ENCODE measurements at regions not wholly inside any gene's neighbourhood (a gene's known extent, or its start where the extent isn't known, plus 50 kb on each side); places are given as distances from the start of the nearest gene placed in this dataset.
"Not testable (repeated sequence)": the region's sequence is repeated elsewhere in the genome, so short reads cannot be mapped to it uniquely, and the experiment has no call there.

DNA sequence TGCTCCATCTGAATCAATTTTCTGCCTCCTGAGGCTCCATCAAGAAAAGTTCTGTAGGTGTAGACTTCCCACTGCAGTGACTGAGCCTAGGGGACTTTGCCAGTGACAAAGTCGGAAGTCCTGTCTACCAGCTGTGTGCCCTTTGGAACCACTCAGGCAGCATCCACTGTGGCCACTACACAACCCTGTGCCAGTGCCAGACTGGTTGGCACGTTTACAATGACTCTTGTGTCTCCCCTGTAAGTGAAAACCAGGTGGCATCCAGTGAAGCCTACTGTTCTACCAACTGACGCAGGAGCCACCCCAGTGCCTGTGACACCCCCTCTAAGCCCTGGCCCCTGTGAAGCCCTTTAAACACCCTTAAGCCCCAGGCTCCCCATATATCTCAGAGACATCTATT is 132.1 kb upstream of the SERPINE2 start:
- H3K27ac Mint-ChIP-seq (ENCODE audit: unreplicated experiment): no peak overlapping the region
- H3K36me3 Mint-ChIP-seq (ENCODE audit: low read depth): no peaks in the 10 kb centered on the region
- DNase-seq (ENCODE audit: low spot score): no peak
- no peaks in the 10 kb centered on the region for H3K27me3 Mint-ChIP-seq (ENCODE audit: low read depth)
- no peak for TF ChIP-seq CTCF (IDR thresholded peaks at IDR 0.05)
- H3K4me1 Mint-ChIP-seq (ENCODE audit: low read depth): peaks cover 6% of the 10 kb centered on the region
- no peak overlapping the region for H3K4me3 Mint-ChIP-seq (ENCODE audit: unreplicated experiment)
- H3K9me3 Mint-ChIP-seq (ENCODE audit: low read depth): no peaks in the 10 kb centered on the region

GRCh38 chr2:224169847-224170246 is 130.8 kb upstream of the SERPINE2 start:
- no peak overlapping the region for H3K27ac Mint-ChIP-seq (ENCODE audit: unreplicated experiment)
- no peak for DNase-seq (ENCODE audit: low spot score)
- H3K4me1 Mint-ChIP-seq (ENCODE audit: low read depth): peaks cover 19% of the 10 kb centered on the region
- no peaks in the 10 kb centered on the region for H3K36me3 Mint-ChIP-seq (ENCODE audit: low read depth)
- no peak overlapping the region for H3K4me3 Mint-ChIP-seq (ENCODE audit: unreplicated experiment)
- TF ChIP-seq CTCF (IDR thresholded peaks at IDR 0.05): no peak
- no peaks in the 10 kb centered on the region for H3K27me3 Mint-ChIP-seq (ENCODE audit: low read depth)
- H3K9me3 Mint-ChIP-seq (ENCODE audit: low read depth): no peaks in the 10 kb centered on the region

DNA sequence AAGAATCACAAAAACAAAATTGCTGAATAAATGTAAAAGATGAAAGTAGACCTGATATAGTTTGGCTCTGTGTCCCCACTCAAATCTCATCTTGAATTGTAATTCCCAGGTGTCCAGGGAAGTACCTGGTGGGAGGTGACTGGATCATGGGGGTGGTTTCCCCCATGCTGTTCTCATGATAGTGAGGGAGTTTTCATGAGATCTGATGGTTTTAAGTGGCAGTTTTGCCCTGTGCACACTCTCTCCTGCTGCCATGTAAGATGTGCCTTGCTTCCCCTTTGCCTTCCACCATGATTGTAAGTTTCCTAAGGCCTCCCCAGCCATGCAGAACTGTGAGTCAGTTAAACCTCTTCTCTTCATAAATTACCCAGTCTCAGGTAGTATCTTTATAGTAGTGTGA is 128.7 kb upstream of the SERPINE2 start:
- not testable (repeated sequence) for H3K36me3 Mint-ChIP-seq (ENCODE audit: low read depth); H3K4me3 Mint-ChIP-seq (ENCODE audit: unreplicated experiment); H3K27ac Mint-ChIP-seq (ENCODE audit: unreplicated experiment); H3K9me3 Mint-ChIP-seq (ENCODE audit: low read depth); H3K27me3 Mint-ChIP-seq (ENCODE audit: low read depth); DNase-seq (ENCODE audit: low spot score)
- H3K4me1 Mint-ChIP-seq (ENCODE audit: low read depth): peaks cover 33% of the 10 kb centered on the region

GRCh38 chr2:224166654-224167053 is 127.6 kb upstream of the SERPINE2 start:
- TF ChIP-seq CTCF (IDR thresholded peaks at IDR 0.05): no peak
- peaks cover 3% of the 10 kb centered on the region for H3K9me3 Mint-ChIP-seq (ENCODE audit: low read depth)
- H3K4me1 Mint-ChIP-seq (ENCODE audit: low read depth): peaks cover 45% of the 10 kb centered on the region
- H3K4me3 Mint-ChIP-seq (ENCODE audit: unreplicated experiment): no peak overlapping the region
- no peak overlapping the region for H3K27ac Mint-ChIP-seq (ENCODE audit: unreplicated experiment)
- H3K36me3 Mint-ChIP-seq (ENCODE audit: low read depth): no peaks in the 10 kb centered on the region
- DNase-seq (ENCODE audit: low spot score): no peak
- no peaks in the 10 kb centered on the region for H3K27me3 Mint-ChIP-seq (ENCODE audit: low read depth)

- no peak for TF ChIP-seq CTCF (IDR thresholded peaks at IDR 0.05)
- Mint-ChIP-seq H3K27ac (ENCODE audit: unreplicated experiment) (no peak overlapping the region), H3K4me1 (ENCODE audit: low read depth) (peaks cover 51% of the 10 kb centered on the region), H3K9me3 (ENCODE audit: low read depth) (peaks cover 3% of the 10 kb centered on the region), H3K36me3 (ENCODE audit: low read depth) (no peaks in the 10 kb centered on the region), H3K27me3 (ENCODE audit: low read depth) (no peaks in the 10 kb centered on the region), H3K4me3 (ENCODE audit: unreplicated experiment) (no peak overlapping the region)
- no peak for DNase-seq (ENCODE audit: low spot score)
Observed at GRCh38 chr2:224165901-224166319, 126.8 kb upstream of the SERPINE2 start.

DNA sequence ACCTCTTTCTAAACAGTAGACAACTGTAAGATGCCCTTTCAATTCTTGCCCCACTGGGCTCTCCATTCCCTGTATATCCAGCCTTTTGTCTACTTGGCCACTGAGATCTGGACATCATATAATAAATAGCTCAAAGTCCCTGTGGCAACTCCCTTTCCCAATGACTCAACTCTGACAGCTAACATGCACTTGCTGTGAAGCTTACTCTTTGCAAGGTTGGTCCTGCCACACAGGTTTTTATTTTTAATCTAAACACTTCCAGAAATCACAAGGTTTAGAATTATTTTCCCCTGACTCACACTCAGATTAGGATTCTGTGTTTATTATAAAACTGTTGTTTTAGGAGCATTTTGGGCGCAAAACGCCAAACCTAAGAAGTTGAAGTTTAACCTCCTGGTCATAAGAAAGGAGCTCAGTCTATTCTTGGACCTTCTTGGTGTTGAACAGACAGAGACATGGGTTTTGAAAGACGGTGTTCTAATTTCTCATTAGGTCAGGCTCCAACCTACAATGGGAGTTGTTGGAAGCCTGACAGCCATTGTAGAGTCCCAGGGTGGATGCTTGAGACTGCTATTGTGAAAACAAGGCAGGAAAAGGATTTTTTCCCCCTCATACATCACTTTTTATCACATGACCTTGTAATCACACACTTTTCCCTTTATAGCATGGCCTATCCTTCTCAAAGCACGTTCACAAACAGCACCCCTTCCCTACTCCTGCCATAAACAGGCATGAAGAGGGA is 124.7 kb upstream of the SERPINE2 start:
- no peak for TF ChIP-seq CTCF (IDR thresholded peaks at IDR 0.05)
- no peak for DNase-seq (ENCODE audit: low spot score)
- Mint-ChIP-seq H3K27ac (ENCODE audit: unreplicated experiment) (peak overlapping the region; percentile 67), H3K36me3 (ENCODE audit: low read depth) (no peaks in the 10 kb centered on the region), H3K4me1 (ENCODE audit: low read depth) (peaks cover 55% of the 10 kb centered on the region), H3K27me3 (ENCODE audit: low read depth) (no peaks in the 10 kb centered on the region), H3K9me3 (ENCODE audit: low read depth) (peaks cover 3% of the 10 kb centered on the region), H3K4me3 (ENCODE audit: unreplicated experiment) (no peak overlapping the region)
